ENCODE measurements at regions not wholly inside any gene's neighbourhood (a gene's known extent, or its start where the extent isn't known, plus 50 kb on each side); places are given as distances from the start of the nearest gene placed in this dataset.
"Not testable (repeated sequence)": the region's sequence is repeated elsewhere in the genome, so short reads cannot be mapped to it uniquely, and the experiment has no call there.

DNA sequence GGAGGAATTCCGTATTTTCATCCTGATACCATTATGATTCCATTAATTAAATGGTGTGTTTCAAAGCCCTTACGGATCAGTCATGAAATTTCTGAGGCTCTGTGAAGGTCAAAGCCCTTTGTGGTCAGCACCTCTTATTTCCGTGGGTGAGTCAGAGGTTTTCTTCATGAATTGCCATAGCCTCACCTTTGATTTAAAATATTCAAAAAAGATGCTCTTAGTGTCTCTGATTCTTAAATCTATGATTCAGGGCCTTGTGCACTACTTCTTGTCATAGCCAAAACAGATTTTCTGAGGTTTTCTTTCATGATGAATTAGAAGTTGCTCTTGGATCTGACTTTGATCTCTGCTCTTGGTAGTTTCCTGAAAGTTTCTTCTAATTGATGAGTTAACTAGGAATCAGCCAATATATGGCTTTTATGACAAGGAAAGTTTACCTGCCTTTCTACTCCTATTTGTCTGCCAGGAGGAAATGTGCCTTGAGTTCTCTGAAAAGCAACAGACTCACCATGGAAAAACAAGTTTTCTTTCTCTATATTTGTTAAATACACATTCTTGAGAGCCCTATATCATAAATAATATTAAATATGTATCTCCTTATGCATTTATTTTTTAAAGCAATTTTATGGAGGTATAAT lies 613.0 kb downstream of the UTRN start:
- no peak for DNase-seq

DNA sequence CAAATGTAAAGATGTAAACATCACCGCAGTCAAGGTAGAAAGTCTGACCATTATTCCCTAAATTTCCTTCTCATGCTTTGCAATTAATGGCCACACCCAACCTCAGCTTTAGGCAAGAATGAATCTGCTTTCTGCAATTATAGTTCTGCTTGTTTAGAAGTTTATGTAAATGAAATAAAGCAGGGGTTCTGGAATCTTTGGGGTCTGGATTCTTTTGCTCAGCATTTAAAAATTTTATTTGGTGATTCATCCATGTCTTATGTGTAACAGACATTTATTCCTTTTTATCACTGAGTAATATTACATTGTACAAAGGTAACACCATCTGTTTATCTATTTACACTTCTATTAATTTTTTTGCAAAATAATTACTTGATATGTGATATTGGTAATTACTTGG lies 613.6 kb downstream of the UTRN start:
- no peak for DNase-seq

GRCh38 chr6:144899161-144899560 lies 614.0 kb downstream of the UTRN start:
- no peak for DNase-seq

DNA sequence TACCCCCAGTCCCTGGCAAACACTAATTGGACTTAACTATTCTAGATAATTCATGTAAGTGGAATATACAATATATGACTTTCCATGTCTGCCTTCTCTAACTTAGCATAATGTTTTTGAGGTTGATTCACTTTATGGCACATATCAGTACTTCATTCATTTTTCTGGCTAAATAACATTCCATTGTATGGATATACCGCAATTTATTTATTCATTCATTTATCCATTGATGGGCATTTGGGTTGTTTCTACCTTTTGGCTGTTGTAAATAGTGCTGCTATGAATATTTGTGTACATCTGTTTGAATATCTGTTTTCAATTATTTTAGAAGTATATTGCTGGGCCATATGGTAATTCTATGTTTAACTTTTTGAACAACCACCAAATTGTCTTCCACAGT lies 616.3 kb downstream of the UTRN start:
- DNase-seq = no peak

GRCh38 chr6:144908004-144908403 lies 622.9 kb downstream of the UTRN start:
- DNase-seq = no peak

GRCh38 chr6:144909753-144910285 lies 624.7 kb downstream of the UTRN start:
- DNase-seq = no peak

- no peak for DNase-seq
These were observed 626.2 kb downstream of the UTRN start for GRCh38 chr6:144911322-144911721.

GRCh38 chr6:144912474-144912873 lies 627.3 kb downstream of the UTRN start:
- DNase-seq = no peak

- DNase-seq = no peak
These were observed 632.9 kb downstream of the UTRN start for GRCh38 chr6:144918073-144918472.

DNA sequence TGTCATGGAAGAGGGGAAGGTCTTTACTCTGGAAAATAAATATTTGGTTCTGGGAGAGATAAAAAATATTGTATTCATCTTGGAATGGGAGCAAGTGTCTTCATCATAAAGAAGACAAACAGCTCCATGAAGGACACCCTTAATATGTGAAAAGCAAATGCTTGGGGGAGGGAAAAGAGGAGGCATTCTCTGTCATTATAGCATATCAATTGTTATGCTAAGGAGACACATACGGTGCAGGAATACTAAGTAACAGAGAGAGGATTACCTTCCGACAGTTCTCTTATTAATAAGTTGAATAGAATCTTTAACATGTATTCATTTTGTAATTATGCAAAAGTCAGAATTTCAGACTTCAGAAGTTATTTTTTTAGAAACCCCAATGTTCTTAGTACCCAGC lies 634.4 kb downstream of the UTRN start:
- no peak for DNase-seq

DNA sequence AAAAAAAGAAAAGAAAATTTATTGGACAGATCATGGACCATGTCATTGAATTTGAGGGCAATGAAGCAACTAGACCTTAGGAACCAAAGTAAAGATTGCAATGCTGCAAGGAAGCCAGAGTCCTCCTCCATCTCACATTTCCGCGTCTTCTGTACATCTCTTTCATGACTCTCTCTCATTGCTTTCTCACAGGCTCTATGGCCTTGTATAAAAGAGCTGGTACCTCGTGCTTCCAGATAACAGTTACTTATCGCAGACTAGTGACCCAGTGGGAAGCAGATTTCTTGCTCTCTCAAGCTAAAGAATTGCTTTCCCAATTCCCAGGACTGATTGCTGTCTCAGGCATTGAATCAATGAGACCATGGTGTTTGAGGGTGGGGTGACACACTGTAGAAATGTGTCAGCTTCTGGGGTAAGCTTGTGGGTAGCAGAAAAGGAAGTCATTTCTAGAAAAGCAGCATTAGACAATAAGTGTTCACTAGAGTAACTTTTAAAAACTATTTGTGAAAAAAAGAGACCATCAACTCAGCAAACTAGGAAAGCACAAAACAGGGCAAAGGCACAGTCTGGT lies 635.3 kb downstream of the UTRN start:
- DNase-seq = no peak

- DNase-seq = no peak
These were observed 636.3 kb downstream of the UTRN start for GRCh38 chr6:144921206-144921975.

DNA sequence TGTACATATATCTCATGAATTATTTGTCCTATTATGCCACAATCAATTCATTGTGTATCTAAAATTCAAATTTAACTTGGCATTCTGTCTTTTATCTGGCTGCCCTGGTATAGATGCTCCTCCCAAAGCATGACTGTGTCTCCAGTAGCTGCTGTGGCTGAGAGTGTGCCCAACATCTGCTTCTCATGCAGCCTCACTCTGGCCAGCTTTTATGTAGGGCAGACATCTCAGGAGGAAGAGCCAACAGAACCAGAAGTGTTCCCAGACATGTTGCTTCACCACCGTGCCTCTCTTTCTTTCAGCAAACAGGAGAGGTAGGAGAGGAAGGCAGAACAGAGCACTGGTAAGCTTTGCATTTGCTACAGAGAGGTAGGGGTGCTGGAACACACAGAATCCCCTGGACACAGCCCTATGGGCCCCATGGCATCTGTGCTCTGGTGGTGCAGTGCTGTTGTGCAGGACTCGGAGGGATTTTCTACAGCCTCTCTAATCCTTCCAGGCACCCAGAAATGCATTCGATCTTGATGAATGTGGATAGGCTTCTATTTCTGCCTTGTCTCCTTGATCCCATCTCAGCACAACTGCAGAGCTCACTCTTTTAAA lies 637.1 kb downstream of the UTRN start:
- DNase-seq = no peak

DNA sequence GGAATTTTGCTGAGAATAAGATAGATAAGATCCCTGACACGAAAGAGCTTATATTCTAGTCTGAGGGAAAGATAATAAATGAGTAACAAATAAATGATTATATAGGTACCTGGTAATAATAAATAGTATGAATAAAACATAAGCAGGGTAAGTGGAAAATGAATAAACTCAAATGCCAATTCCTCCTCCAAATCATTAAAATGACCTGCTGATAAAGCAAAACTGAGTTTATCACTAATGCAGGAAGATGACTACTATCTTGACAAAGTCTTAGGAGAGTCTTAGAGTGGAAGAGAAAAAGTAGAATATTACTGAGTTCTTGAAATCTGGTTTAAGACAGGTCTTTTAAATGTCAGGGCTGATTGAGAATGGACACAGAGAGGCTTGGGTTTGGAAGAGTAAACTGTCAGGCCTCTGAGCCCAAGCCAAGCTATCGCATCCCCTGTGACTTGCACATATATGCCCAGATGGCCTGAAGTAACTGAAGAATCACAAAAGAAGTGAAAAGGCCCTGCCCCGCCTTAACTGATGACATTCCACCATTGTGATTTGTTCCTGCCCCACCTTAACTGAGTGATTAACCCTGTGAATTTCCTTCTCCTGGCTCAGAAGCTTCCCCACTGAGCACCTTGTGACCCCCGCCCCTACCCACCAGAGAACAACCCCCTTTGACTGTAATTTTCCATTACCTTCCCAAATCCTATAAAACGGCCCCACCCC lies 637.8 kb downstream of the UTRN start:
- DNase-seq = not testable (repeated sequence)

- DNase-seq = not testable (repeated sequence)
These were observed 638.3 kb downstream of the UTRN start for GRCh38 chr6:144923491-144923787.

- no peak for DNase-seq
These were observed 643.7 kb downstream of the UTRN start for GRCh38 chr6:144928847-144929246.

- DNase-seq = no peak
These were observed 644.1 kb downstream of the UTRN start for GRCh38 chr6:144929262-144929661.

- DNase-seq = peak; percentile 4 to 37
These were observed 646.3 kb downstream of the UTRN start for GRCh38 chr6:144931172-144932035.

- DNase-seq = no peak
These were observed 647.5 kb downstream of the UTRN start for GRCh38 chr6:144932621-144933020.

DNA sequence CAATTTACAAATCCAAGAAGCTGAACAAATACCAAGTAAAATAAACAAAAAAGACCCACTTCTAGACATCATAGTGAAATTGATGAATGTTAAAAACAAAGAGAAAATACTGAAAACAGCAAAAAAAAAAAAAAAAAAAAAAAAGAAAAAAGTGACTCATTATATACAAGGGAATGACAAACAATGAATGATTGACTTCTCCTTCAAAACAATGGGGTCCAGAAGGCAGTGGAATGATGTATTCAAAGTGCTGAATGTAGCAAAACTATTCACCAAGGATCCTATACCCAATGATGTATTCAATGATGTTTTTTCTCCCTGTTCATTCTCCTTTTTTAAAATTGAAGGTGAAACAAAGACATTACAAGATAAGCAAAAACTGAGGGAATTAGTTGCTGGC lies 650.0 kb downstream of the UTRN start:
- DNase-seq = no peak

- no peak for DNase-seq
These were observed 650.5 kb downstream of the UTRN start for GRCh38 chr6:144935661-144936060.

DNA sequence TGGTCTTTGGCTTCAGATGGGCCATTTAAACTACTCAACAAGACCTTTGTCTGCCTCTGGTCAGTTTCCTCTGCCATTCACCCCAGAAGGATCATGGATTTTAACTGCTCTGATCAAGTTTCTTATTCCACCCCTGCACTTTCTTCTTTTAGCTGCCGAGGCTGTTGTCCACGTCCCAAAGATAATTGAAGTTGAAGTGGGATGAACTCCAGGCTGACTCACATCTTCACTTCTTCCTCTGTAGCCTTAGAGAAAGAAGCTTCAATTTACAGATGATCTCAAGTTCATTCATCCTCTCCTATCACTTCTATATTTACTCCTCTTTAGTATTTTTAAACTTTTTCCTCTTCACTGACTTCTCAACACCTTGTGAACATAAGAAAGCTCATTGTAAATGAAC lies 651.6 kb downstream of the UTRN start:
- no peak for DNase-seq

Data from CD4-positive, alpha-beta T cell treated with Interleukin-1 beta for 1 hour (primary cell).